ENCODE measurements at regions not wholly inside any gene's neighbourhood (a gene's known extent, or its start where the extent isn't known, plus 50 kb on each side); places are given as distances from the start of the nearest gene placed in this dataset.

DNA sequence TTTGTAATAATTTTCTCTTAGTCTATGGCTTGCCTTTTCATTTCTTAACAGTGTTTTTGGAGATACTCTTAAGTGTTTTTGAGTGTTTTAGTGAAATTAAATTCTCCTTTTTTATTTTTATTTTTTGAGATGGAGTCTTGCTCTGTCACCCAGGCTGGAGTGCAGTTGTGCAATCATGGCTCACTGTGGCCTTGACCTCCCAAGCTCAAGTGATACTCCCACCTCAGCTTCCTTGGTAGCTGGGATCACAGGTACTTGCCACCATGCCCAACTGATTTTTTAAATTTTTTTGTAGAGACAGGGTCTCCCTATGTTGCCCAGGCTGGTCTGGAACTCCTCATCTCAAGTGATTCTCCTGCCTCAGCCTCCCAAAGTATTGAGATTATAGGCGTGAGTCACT lies 240.3 kb downstream of the PLPP3 start:
- Mint-ChIP-seq H3K9me3 (ENCODE audit: low read depth, unreplicated experiment) (no peaks in the 10 kb centered on the region), H3K27me3 (ENCODE audit: unreplicated experiment) (no peaks in the 10 kb centered on the region), H3K27ac (ENCODE audit: unreplicated experiment) (no peak overlapping the region), H3K4me3 (ENCODE audit: low read depth, unreplicated experiment) (no peak overlapping the region), H3K36me3 (ENCODE audit: insufficient read depth, unreplicated experiment) (no peaks in the 10 kb centered on the region), H3K4me1 (ENCODE audit: low read depth, unreplicated experiment) (no peaks in the 10 kb centered on the region)
- CTCF ChIA-PET = no interaction called here
- no peak for DNase-seq
- intact Hi-C loops (cut with micrococcal nuclease; ENCODE audit: unreplicated experiment) = no loop called here
- BruUV-seq (replicated peaks) = no TSS peak
- TF ChIP-seq, protein P1, sequence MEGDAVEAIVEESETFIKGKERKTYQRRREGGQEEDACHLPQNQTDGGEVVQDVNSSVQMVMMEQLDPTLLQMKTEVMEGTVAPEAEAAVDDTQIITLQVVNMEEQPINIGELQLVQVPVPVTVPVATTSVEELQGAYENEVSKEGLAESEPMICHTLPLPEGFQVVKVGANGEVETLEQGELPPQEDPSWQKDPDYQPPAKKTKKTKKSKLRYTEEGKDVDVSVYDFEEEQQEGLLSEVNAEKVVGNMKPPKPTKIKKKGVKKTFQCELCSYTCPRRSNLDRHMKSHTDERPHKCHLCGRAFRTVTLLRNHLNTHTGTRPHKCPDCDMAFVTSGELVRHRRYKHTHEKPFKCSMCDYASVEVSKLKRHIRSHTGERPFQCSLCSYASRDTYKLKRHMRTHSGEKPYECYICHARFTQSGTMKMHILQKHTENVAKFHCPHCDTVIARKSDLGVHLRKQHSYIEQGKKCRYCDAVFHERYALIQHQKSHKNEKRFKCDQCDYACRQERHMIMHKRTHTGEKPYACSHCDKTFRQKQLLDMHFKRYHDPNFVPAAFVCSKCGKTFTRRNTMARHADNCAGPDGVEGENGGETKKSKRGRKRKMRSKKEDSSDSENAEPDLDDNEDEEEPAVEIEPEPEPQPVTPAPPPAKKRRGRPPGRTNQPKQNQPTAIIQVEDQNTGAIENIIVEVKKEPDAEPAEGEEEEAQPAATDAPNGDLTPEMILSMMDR (IDR thresholded peaks at IDR 0.05; ENCODE audit: unreplicated experiment) = no peak

DNA sequence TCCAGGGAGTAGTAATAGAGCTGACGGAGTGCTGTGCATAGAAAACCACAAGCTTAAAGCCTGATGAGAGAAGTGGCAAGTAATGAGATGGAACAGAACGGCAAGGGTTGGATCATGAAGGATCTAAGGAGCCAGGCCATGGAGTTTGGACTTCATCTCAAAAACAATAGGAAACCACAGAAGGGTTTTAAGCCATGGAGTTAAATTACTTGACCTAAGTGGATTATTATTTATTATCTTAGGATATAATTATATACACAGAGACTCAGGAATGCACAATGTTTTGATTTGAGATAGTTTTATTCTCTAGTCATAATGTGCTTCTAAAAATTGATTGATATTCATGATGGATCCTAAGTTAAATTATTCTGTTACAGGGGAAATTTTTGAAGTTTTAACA lies 242.4 kb downstream of the PLPP3 start:
- H3K27ac Mint-ChIP-seq (ENCODE audit: unreplicated experiment) = no peak overlapping the region
- BruUV-seq (replicated peaks) = no TSS peak
- H3K4me1 Mint-ChIP-seq (ENCODE audit: low read depth, unreplicated experiment) = peaks cover 4% of the 10 kb centered on the region
- no peaks in the 10 kb centered on the region for H3K27me3 Mint-ChIP-seq (ENCODE audit: unreplicated experiment)
- TF ChIP-seq, protein P1 (IDR thresholded peaks at IDR 0.05; ENCODE audit: unreplicated experiment) = no peak
- no peaks in the 10 kb centered on the region for H3K36me3 Mint-ChIP-seq (ENCODE audit: insufficient read depth, unreplicated experiment)
- no peak overlapping the region for H3K4me3 Mint-ChIP-seq (ENCODE audit: low read depth, unreplicated experiment)
- no peak for DNase-seq
- intact Hi-C loops (cut with micrococcal nuclease; ENCODE audit: unreplicated experiment) = no loop called here
- no peaks in the 10 kb centered on the region for H3K9me3 Mint-ChIP-seq (ENCODE audit: low read depth, unreplicated experiment)
- CTCF ChIA-PET = no interaction called here

DNA sequence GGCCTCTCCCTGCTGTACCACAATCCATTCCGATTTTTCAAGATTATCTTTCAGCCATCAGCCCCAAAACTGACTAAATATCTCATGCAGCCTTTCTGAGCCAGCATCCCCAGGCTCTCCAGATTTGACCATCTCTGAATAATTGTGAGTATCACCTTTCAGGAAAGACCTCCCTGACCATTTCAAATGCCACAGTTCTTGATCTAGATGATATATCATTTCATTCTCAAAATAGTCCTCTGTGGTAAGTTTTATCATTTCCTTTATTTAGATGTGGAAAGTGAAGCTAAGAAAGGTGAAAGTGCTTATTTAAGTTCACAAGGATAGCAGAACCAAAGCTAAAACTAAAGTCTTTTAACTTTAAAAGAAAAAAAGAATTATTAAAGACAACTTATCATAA lies 244.0 kb downstream of the PLPP3 start:
- TF ChIP-seq, protein P1 (IDR thresholded peaks at IDR 0.05; ENCODE audit: unreplicated experiment) = no peak
- Mint-ChIP-seq H3K27me3 (ENCODE audit: unreplicated experiment) (no peaks in the 10 kb centered on the region), H3K36me3 (ENCODE audit: insufficient read depth, unreplicated experiment) (no peaks in the 10 kb centered on the region), H3K9me3 (ENCODE audit: low read depth, unreplicated experiment) (no peaks in the 10 kb centered on the region), H3K4me3 (ENCODE audit: low read depth, unreplicated experiment) (no peak overlapping the region), H3K4me1 (ENCODE audit: low read depth, unreplicated experiment) (peaks cover 20% of the 10 kb centered on the region), H3K27ac (ENCODE audit: unreplicated experiment) (no peak overlapping the region)
- no TSS peak for BruUV-seq (replicated peaks)
- intact Hi-C loops (cut with micrococcal nuclease; ENCODE audit: unreplicated experiment) = no loop called here
- DNase-seq = no peak
- CTCF ChIA-PET = interaction anchor here (0.6 kb wide), 1 partner anchor 86 kb away, joined by 5 read pairs; no protein-coding TSS in a partner anchor

DNA sequence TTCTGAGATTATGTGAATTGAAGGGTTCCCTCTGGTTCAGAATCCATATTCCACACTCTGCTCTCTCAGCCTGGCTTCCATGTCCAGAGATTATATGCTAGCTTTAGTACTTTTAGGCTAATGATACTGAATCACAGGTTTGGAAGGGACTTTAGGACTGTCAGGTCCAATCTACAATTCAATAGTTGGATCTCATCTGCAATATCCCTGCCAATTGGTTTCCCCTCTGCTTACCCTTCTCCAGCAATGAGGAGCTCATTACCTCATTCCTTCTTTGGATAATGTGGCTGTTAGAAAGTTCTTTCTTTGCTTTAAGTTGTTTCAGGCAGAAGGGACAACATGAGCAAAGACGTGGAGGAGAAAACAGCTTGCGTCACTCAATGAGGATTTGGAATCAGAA lies 245.3 kb downstream of the PLPP3 start:
- Mint-ChIP-seq H3K4me1 (ENCODE audit: low read depth, unreplicated experiment) (peaks cover 29% of the 10 kb centered on the region), H3K9me3 (ENCODE audit: low read depth, unreplicated experiment) (no peaks in the 10 kb centered on the region), H3K27ac (ENCODE audit: unreplicated experiment) (no peak overlapping the region), H3K36me3 (ENCODE audit: insufficient read depth, unreplicated experiment) (no peaks in the 10 kb centered on the region), H3K4me3 (ENCODE audit: low read depth, unreplicated experiment) (no peak overlapping the region), H3K27me3 (ENCODE audit: unreplicated experiment) (no peaks in the 10 kb centered on the region)
- TF ChIP-seq, protein P1 (IDR thresholded peaks at IDR 0.05; ENCODE audit: unreplicated experiment) = no peak
- no peak for DNase-seq
- intact Hi-C loops (cut with micrococcal nuclease; ENCODE audit: unreplicated experiment) = loop anchor here (5.0 kb wide), 1 partner anchor 53 kb away; no protein-coding TSS in a partner anchor
- CTCF ChIA-PET = no interaction called here
- BruUV-seq (replicated peaks) = no TSS peak

Data from Calu3 (cell line).